Activated CD4-positive, alpha-beta T cell treated with anti-CD3 and anti-CD28 coated beads, Interleukin-2, amount 10 ng/mL, durations not matched to agents 24 days and 14 days (primary cell): ENCODE measurements at regions not wholly inside any gene's neighbourhood (a gene's known extent, or its start where the extent isn't known, plus 50 kb on each side); places are given as distances from the start of the nearest gene placed in this dataset.

Source experiments
- DNase-seq: peaks from one replicate; pipeline ENCODE4 v3.0.0; 2022
- H3K27ac Mint-ChIP-seq: one replicate; pipeline ENCODE4 v1.8.0; 2022; ENCODE audit warnings: mild to moderate bottlenecking, mixed read lengths
- H3K27me3 Mint-ChIP-seq: one replicate; pipeline ENCODE4 v1.8.0; 2022; ENCODE audit warnings: mixed read lengths
- H3K36me3 Mint-ChIP-seq: one replicate; pipeline ENCODE4 v1.8.0; 2022; ENCODE audit warnings: low read depth, mild to moderate bottlenecking, mixed read lengths
- H3K4me1 Mint-ChIP-seq: one replicate; pipeline ENCODE4 v1.8.0; 2021; ENCODE audit warnings: mixed read lengths
- H3K4me3 Mint-ChIP-seq: one replicate; pipeline ENCODE4 v1.8.0; 2022; ENCODE audit warnings: mild to moderate bottlenecking, moderate library complexity, mixed read lengths
- H3K9me3 Mint-ChIP-seq: one replicate; pipeline ENCODE4 v1.8.0; 2021; ENCODE audit warnings: mixed read lengths
- intact Hi-C: fragments of 100-400 bp; cut with micrococcal nuclease; formaldehyde crosslinking; loops from one replicate; pipeline ENCODE4 v1.15.1; 2023

GRCh38 chr3:18066899-18067582 lies 324.6 kb upstream of the TBC1D5 start:
- Mint-ChIP-seq H3K4me3 (no peak overlapping the region), H3K27me3 (no peaks in the 10 kb centered on the region), H3K9me3 (peaks cover 3% of the 10 kb centered on the region), H3K27ac (no peak overlapping the region), H3K4me1 (no peaks in the 10 kb centered on the region), H3K36me3 (no peaks in the 10 kb centered on the region)
- DNase-seq, result no peak
- intact Hi-C loops, result no loop called here

- no peak for DNase-seq
- H3K27ac Mint-ChIP-seq, result no peak overlapping the region
- H3K4me1 Mint-ChIP-seq, result no peaks in the 10 kb centered on the region
- intact Hi-C loops, result no loop called here
- peaks cover 3% of the 10 kb centered on the region for H3K9me3 Mint-ChIP-seq
- no peaks in the 10 kb centered on the region for H3K36me3 Mint-ChIP-seq
- H3K4me3 Mint-ChIP-seq, result no peak overlapping the region
- no peaks in the 10 kb centered on the region for H3K27me3 Mint-ChIP-seq
These were observed 322.2 kb upstream of the TBC1D5 start for GRCh38 chr3:18064586-18064985.

GRCh38 chr3:18062657-18063025 lies 320.2 kb upstream of the TBC1D5 start:
- Mint-ChIP-seq H3K27ac (no peak overlapping the region), H3K4me3 (no peak overlapping the region), H3K4me1 (no peaks in the 10 kb centered on the region), H3K9me3 (no peaks in the 10 kb centered on the region), H3K36me3 (no peaks in the 10 kb centered on the region), H3K27me3 (peaks cover 2% of the 10 kb centered on the region)
- no peak for DNase-seq
- intact Hi-C loops, result no loop called here

- Mint-ChIP-seq H3K27me3 (peaks cover 2% of the 10 kb centered on the region), H3K27ac (no peak overlapping the region), H3K9me3 (no peaks in the 10 kb centered on the region), H3K4me3 (no peak overlapping the region), H3K36me3 (no peaks in the 10 kb centered on the region), H3K4me1 (no peaks in the 10 kb centered on the region)
- intact Hi-C loops, result no loop called here
- DNase-seq, result no peak
These were observed 319.6 kb upstream of the TBC1D5 start for GRCh38 chr3:18061737-18062656.

GRCh38 chr3:18058666-18059065 lies 316.2 kb upstream of the TBC1D5 start:
- Mint-ChIP-seq H3K36me3 (no peaks in the 10 kb centered on the region), H3K27me3 (peaks cover 2% of the 10 kb centered on the region), H3K27ac (no peak overlapping the region), H3K4me3 (no peak overlapping the region), H3K4me1 (no peaks in the 10 kb centered on the region), H3K9me3 (no peaks in the 10 kb centered on the region)
- no peak for DNase-seq
- intact Hi-C loops, result no loop called here

- Mint-ChIP-seq H3K4me1 (no peaks in the 10 kb centered on the region), H3K4me3 (no peak overlapping the region), H3K36me3 (no peaks in the 10 kb centered on the region), H3K27ac (no peak overlapping the region), H3K27me3 (peaks cover 2% of the 10 kb centered on the region), H3K9me3 (no peaks in the 10 kb centered on the region)
- intact Hi-C loops, result no loop called here
- no peak for DNase-seq
These were observed 315.1 kb upstream of the TBC1D5 start for GRCh38 chr3:18057471-18058091.

GRCh38 chr3:18054625-18055024 lies 312.2 kb upstream of the TBC1D5 start:
- Mint-ChIP-seq H3K4me1 (no peaks in the 10 kb centered on the region), H3K36me3 (no peaks in the 10 kb centered on the region), H3K27me3 (peaks cover 2% of the 10 kb centered on the region), H3K27ac (no peak overlapping the region), H3K4me3 (no peak overlapping the region), H3K9me3 (no peaks in the 10 kb centered on the region)
- intact Hi-C loops, result no loop called here
- no peak for DNase-seq

- no peak overlapping the region for H3K4me3 Mint-ChIP-seq
- H3K36me3 Mint-ChIP-seq, result no peaks in the 10 kb centered on the region
- no peak for DNase-seq
- H3K27me3 Mint-ChIP-seq, result no peaks in the 10 kb centered on the region
- no peaks in the 10 kb centered on the region for H3K4me1 Mint-ChIP-seq
- intact Hi-C loops, result no loop called here
- H3K9me3 Mint-ChIP-seq, result no peaks in the 10 kb centered on the region
- no peak overlapping the region for H3K27ac Mint-ChIP-seq
These were observed 308.9 kb upstream of the TBC1D5 start for GRCh38 chr3:18051306-18051705.

GRCh38 chr3:18049096-18049495 lies 306.7 kb upstream of the TBC1D5 start:
- no peaks in the 10 kb centered on the region for H3K9me3 Mint-ChIP-seq
- no peak for DNase-seq
- no peaks in the 10 kb centered on the region for H3K27me3 Mint-ChIP-seq
- no peak overlapping the region for H3K4me3 Mint-ChIP-seq
- intact Hi-C loops, result no loop called here
- no peak overlapping the region for H3K27ac Mint-ChIP-seq
- no peaks in the 10 kb centered on the region for H3K36me3 Mint-ChIP-seq
- H3K4me1 Mint-ChIP-seq, result no peaks in the 10 kb centered on the region

GRCh38 chr3:18047052-18047451 lies 304.6 kb upstream of the TBC1D5 start:
- intact Hi-C loops, result no loop called here
- H3K9me3 Mint-ChIP-seq, result no peaks in the 10 kb centered on the region

GRCh38 chr3:18046131-18046915 lies 303.9 kb upstream of the TBC1D5 start:
- Mint-ChIP-seq H3K4me3 (no peak overlapping the region), H3K27ac (no peak overlapping the region), H3K4me1 (no peaks in the 10 kb centered on the region), H3K9me3 (peaks cover 3% of the 10 kb centered on the region), H3K27me3 (peaks cover 4% of the 10 kb centered on the region), H3K36me3 (no peaks in the 10 kb centered on the region)
- intact Hi-C loops, result no loop called here
- DNase-seq, result no peak

More at GRCh38 chr3:18047052-18047451, 304.6 kb upstream of the TBC1D5 start:
- Mint-ChIP-seq H3K36me3 (no peaks in the 10 kb centered on the region), H3K4me1 (no peaks in the 10 kb centered on the region), H3K27ac (no peak overlapping the region), H3K4me3 (no peak overlapping the region), H3K27me3 (peaks cover 3% of the 10 kb centered on the region)
- no peak for DNase-seq

GRCh38 chr3:18044971-18045880 lies 302.8 kb upstream of the TBC1D5 start:
- Mint-ChIP-seq H3K4me1 (no peaks in the 10 kb centered on the region), H3K4me3 (no peak overlapping the region), H3K36me3 (no peaks in the 10 kb centered on the region), H3K27ac (no peak overlapping the region), H3K9me3 (peaks cover 3% of the 10 kb centered on the region), H3K27me3 (peaks cover 4% of the 10 kb centered on the region)
- DNase-seq, result no peak
- intact Hi-C loops, result no loop called here

- Mint-ChIP-seq H3K4me1 (no peaks in the 10 kb centered on the region), H3K36me3 (no peaks in the 10 kb centered on the region), H3K27me3 (peaks cover 4% of the 10 kb centered on the region), H3K9me3 (peaks cover 3% of the 10 kb centered on the region), H3K27ac (no peak overlapping the region), H3K4me3 (no peak overlapping the region)
- intact Hi-C loops, result no loop called here
- DNase-seq, result no peak
These were observed 301.8 kb upstream of the TBC1D5 start for GRCh38 chr3:18044191-18044590.
